ENCODE measurements at regions not wholly inside any gene's neighbourhood (a gene's known extent, or its start where the extent isn't known, plus 50 kb on each side); places are given as distances from the start of the nearest gene placed in this dataset.

DNA sequence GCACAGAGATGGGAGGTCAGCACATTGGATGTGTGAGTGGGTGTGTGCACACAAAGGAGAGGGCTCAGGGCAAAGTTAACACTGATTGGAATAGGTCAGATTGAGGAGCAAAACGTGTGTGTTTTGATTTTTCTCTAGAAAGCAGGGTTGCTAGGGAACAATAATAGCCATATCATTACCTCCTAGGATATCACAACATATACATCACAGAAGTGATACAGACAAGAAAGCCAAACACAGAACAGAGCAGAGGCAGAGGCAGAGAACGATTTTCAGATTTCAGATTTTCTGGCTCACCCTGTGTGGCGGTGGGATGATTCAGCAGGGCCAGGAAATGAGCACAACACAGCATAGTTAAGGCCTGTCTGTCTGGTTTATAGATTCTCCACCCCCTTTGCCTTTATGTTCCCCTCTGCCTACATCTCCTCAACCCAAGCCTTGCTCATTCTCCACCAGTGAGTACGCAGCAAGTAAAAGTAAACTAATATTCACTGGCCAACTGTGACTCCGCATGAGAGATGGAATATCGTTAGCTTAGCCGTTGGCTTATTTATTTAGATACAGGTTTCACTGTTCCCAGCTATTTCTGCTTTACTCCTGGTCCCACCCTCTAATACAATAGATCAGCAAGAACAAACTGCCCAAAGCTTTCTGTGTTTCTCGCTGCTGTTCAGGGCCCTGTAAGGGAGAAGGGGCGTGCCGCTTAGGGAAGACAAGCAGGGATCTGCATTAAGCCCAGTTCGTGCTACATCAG is 182.7 kb upstream of the TSC22D1 start:
- TF ChIP-seq EZH2phosphoT487 (IDR thresholded peaks at IDR 0.05; ENCODE audit: borderline replicate concordance, low read length) (no peak), EZH2 (IDR thresholded peaks at IDR 0.05; ENCODE audit: low read length, unreplicated experiment) (no peak)
- TF ChIP-seq, protein P1, sequence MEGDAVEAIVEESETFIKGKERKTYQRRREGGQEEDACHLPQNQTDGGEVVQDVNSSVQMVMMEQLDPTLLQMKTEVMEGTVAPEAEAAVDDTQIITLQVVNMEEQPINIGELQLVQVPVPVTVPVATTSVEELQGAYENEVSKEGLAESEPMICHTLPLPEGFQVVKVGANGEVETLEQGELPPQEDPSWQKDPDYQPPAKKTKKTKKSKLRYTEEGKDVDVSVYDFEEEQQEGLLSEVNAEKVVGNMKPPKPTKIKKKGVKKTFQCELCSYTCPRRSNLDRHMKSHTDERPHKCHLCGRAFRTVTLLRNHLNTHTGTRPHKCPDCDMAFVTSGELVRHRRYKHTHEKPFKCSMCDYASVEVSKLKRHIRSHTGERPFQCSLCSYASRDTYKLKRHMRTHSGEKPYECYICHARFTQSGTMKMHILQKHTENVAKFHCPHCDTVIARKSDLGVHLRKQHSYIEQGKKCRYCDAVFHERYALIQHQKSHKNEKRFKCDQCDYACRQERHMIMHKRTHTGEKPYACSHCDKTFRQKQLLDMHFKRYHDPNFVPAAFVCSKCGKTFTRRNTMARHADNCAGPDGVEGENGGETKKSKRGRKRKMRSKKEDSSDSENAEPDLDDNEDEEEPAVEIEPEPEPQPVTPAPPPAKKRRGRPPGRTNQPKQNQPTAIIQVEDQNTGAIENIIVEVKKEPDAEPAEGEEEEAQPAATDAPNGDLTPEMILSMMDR (conservative IDR thresholded peaks at IDR 0.05; ENCODE audit: low read depth, low read length), result no peak

Data from PC-3 (cell line).